Panc1 (cell line): ENCODE measurements at regions not wholly inside any gene's neighbourhood (a gene's known extent, or its start where the extent isn't known, plus 50 kb on each side); places are given as distances from the start of the nearest gene placed in this dataset.
"Not testable (repeated sequence)": the region's sequence is repeated elsewhere in the genome, so short reads cannot be mapped to it uniquely, and the experiment has no call there.

ENCODE experiments used
- ATAC-seq: fragments of 200-7000 bp; cut with Tn5 transposase; 2 replicates; pipeline ENCODE4 v1.9.1; 2020; ENCODE audit warnings: mild to moderate bottlenecking, moderate library complexity
- BruUV-seq: library from RNA; stranded (reverse); fragments of 400-500 nt; replicated peaks from 2 replicates; lab custom pipeline; 2021; lab: Mats Ljungman, UMichigan
- CTCF ChIA-PET: fragments of 300-600 bp; sonication (Branson Sonifier 250); formaldehyde crosslinking; loops from one replicate; lab custom pipeline; 2022; ENCODE audit warnings: antibody characterized with exemption; lab: Charles Lee
- POLR2A ChIA-PET: fragments of 300-600 bp; sonication (Branson Sonifier 250); formaldehyde crosslinking; loops from one replicate; lab custom pipeline; 2022; ENCODE audit warnings: antibody characterized with exemption; lab: Charles Lee
- DNase-seq: peaks from one replicate; pipeline ENCODE4 v3.0.0-alpha.2; 2010; ENCODE audit warnings: low read depth, low spot score
- H3K27ac ChIP-seq: 2 replicates; pipeline ENCODE4 v1.5.1; 2011; ENCODE audit warnings: mild to moderate bottlenecking, low read length, inconsistent platforms
- H3K27me3 ChIP-seq: fragments of 200-500 bp; sonication (Bioruptor generic); 2 replicates; pipeline ENCODE4 v1.6.0; 2014; ENCODE audit warnings: low read length, inconsistent platforms; ENCODE audit not compliant: control insufficient read depth, insufficient read depth
- H3K36me3 ChIP-seq: fragments of 200-500 bp; sonication (Bioruptor generic); 2 replicates; pipeline ENCODE4 v1.5.1; 2014; ENCODE audit warnings: inconsistent platforms, mild to moderate bottlenecking, low read length, moderate library complexity; ENCODE audit not compliant: control insufficient read depth, insufficient read depth
- H3K4me1 ChIP-seq: 2 replicates; pipeline ENCODE4 v1.5.1; 2011; ENCODE audit warnings: inconsistent platforms, mild to moderate bottlenecking, low read length, moderate library complexity; ENCODE audit not compliant: control insufficient read depth, insufficient read depth
- H3K4me3 ChIP-seq, 2 experiments: 2 replicates each; pipeline ENCODE4 v1.5.1; 2011 to 2012; ENCODE audit warnings: low read depth in 2 of 2, low read length in 2 of 2, mild to moderate bottlenecking in 2 of 2, inconsistent platforms in 1 of 2, moderate library complexity in 1 of 2
- H3K9me3 ChIP-seq: fragments of 200-500 bp; sonication (Bioruptor generic); 2 replicates; pipeline ENCODE4 v1.5.1; 2014; ENCODE audit warnings: low read depth, mild to moderate bottlenecking, inconsistent platforms, low read length, moderate library complexity; ENCODE audit not compliant: control insufficient read depth, insufficient read depth
- POLR2AphosphoS5 ChIP-seq: IDR thresholded peaks from 2 replicates; pipeline ENCODE4 v1.6.1; 2012; ENCODE audit warnings: mild to moderate bottlenecking, low read depth, low read length, moderate library complexity
- SIN3A ChIP-seq: IDR thresholded peaks from 2 replicates; pipeline ENCODE4 v1.6.1; 2012; ENCODE audit warnings: low read depth, mild to moderate bottlenecking, low read length, moderate library complexity, borderline replicate concordance; ENCODE audit not compliant: insufficient read depth
- TCF7L2 ChIP-seq: IDR thresholded peaks from 2 replicates; pipeline ENCODE4 v1.6.1; 2011; ENCODE audit warnings: mild to moderate bottlenecking, low read depth, low read length, inconsistent platforms
- in situ Hi-C: cut with HindIII; loops from 2 replicates; pipeline ENCODE4 v1.10.0; 2016; ENCODE audit warnings: low sequenced_read_pairs, low pct_unique_long_range_greater_than_20kb
- intact Hi-C: fragments of 100-400 bp; cut with micrococcal nuclease; formaldehyde crosslinking; loops from one replicate; pipeline ENCODE4 v1.10.0; 2022; ENCODE audit not compliant: unreplicated experiment
- TF ChIP-seq, protein P1 (sequence below), 2 experiments: IDR thresholded peaks; 2 replicates each; pipeline ENCODE4 v1.6.1; 2011 to 2012; ENCODE audit warnings: low read depth in 2 of 2, control low read depth in 1 of 2, low read length in 1 of 2, mild to moderate bottlenecking in 1 of 2, moderate library complexity in 1 of 2; ENCODE audit not compliant: insufficient read depth in 1 of 2
- TF ChIP-seq, protein P2 (sequence below): fragments of 450-650 bp; IDR thresholded peaks from 2 replicates; pipeline ENCODE4 v1.5.1; 2017; ENCODE audit warnings: mild to moderate bottlenecking

DNA sequence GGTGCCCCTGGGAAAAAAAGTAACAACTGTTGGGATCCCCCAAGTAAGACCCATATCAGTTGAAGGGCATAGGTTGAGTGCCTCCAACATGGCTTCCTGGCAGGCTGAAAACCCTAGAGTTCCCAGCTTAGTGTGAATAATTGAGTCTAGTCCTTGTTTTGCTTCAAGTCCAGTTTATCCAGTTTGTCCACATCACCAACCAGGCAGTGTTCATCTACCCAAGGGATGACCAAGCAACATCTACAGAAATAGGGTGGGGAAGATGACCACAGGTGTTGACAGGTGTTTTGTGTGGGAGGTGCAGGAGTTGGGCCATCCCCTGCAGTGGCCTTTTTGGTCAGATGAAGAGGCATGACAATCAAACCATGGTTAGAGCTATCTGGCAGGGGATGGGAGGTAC is 54.3 kb upstream of the ERO1B start:
- no TSS peak for BruUV-seq

DNA sequence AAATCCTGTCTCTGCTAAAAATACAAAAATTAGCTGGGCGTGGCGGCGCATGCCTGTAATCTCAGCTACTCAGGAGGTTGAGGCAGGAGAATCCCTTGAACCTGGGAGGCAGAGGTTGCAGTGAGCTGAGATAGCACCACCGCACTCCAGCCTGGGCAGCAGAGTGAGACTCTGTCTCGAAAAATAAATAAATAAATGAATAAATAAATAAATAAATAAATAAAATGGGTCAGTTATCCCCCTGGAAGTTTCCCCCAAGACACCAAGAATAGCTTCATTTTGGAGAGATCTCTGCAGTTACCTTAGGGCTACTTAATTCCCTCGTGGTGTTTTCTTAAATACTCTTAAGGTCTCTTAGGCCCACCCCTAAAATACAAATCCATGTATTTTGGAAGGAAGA is 53.9 kb upstream of the ERO1B start:
- CTCF ChIA-PET, H3K36me3 ChIP-seq, DNase-seq, BruUV-seq, H3K4me1 ChIP-seq, H3K9me3 ChIP-seq, H3K27ac ChIP-seq, intact Hi-C loops, H3K4me3 ChIP-seq, ATAC-seq, POLR2A ChIA-PET, H3K27me3 ChIP-seq, in situ Hi-C loops: not testable (repeated sequence)

More for the DNA sequence above, 54.3 kb upstream of the ERO1B start:
- CTCF ChIA-PET = no interaction called here
- intact Hi-C loops (no loop called here), in situ Hi-C loops (no loop called here)
- Histone ChIP-seq H3K27me3 (no peaks in the 10 kb centered on the region), H3K4me3 (no peak overlapping the region), H3K4me1 (no peaks in the 10 kb centered on the region), H3K9me3 (no peaks in the 10 kb centered on the region), H3K27ac (no peak overlapping the region), H3K36me3 (no peaks in the 10 kb centered on the region)
- DNase-seq = no peak
- no peak for ATAC-seq
- POLR2A ChIA-PET = no interaction called here
- TF ChIP-seq, protein P1, sequence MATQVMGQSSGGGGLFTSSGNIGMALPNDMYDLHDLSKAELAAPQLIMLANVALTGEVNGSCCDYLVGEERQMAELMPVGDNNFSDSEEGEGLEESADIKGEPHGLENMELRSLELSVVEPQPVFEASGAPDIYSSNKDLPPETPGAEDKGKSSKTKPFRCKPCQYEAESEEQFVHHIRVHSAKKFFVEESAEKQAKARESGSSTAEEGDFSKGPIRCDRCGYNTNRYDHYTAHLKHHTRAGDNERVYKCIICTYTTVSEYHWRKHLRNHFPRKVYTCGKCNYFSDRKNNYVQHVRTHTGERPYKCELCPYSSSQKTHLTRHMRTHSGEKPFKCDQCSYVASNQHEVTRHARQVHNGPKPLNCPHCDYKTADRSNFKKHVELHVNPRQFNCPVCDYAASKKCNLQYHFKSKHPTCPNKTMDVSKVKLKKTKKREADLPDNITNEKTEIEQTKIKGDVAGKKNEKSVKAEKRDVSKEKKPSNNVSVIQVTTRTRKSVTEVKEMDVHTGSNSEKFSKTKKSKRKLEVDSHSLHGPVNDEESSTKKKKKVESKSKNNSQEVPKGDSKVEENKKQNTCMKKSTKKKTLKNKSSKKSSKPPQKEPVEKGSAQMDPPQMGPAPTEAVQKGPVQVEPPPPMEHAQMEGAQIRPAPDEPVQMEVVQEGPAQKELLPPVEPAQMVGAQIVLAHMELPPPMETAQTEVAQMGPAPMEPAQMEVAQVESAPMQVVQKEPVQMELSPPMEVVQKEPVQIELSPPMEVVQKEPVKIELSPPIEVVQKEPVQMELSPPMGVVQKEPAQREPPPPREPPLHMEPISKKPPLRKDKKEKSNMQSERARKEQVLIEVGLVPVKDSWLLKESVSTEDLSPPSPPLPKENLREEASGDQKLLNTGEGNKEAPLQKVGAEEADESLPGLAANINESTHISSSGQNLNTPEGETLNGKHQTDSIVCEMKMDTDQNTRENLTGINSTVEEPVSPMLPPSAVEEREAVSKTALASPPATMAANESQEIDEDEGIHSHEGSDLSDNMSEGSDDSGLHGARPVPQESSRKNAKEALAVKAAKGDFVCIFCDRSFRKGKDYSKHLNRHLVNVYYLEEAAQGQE (IDR thresholded peaks at IDR 0.05; ENCODE audit: insufficient read depth in 1 of 2, low read depth in 2 of 2, low read length in 1 of 2) = no peak
- TF ChIP-seq SIN3A (no peak), TCF7L2 (no peak), POLR2AphosphoS5 (no peak)
- TF ChIP-seq, protein P2, sequence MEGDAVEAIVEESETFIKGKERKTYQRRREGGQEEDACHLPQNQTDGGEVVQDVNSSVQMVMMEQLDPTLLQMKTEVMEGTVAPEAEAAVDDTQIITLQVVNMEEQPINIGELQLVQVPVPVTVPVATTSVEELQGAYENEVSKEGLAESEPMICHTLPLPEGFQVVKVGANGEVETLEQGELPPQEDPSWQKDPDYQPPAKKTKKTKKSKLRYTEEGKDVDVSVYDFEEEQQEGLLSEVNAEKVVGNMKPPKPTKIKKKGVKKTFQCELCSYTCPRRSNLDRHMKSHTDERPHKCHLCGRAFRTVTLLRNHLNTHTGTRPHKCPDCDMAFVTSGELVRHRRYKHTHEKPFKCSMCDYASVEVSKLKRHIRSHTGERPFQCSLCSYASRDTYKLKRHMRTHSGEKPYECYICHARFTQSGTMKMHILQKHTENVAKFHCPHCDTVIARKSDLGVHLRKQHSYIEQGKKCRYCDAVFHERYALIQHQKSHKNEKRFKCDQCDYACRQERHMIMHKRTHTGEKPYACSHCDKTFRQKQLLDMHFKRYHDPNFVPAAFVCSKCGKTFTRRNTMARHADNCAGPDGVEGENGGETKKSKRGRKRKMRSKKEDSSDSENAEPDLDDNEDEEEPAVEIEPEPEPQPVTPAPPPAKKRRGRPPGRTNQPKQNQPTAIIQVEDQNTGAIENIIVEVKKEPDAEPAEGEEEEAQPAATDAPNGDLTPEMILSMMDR = no peak

DNA sequence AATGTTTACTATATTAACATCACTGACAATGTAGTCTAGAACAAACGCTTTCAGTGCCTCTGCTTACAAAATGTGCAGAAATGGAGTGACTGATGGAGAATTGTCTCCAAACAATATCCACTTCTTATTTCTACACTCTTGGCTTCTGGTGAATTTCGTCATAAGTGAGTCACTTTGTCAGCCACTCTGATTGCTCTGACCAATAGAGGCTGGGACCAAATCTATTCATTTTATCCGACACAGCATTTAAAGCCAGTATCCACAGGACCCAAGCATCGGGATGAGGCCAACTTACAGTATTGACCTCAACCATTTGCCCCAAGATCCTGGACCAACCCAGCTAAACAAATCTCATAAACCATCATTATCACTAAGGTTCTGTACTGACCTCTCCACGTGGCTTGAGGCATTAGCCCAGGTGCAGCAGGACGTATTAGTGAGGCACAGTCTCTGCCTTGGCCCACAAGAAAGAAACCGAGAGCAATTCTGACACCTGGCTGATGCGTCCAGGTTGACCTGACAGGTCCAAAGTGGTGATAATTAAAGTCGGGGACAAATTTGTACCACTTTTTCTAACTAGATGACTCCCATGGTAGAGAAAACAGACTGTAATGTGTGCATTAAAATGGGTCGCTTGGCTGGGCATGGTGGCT is 53.3 kb upstream of the ERO1B start:
- Histone ChIP-seq H3K27ac (no peak overlapping the region), H3K4me3 (no peak overlapping the region), H3K27me3 (no peaks in the 10 kb centered on the region), H3K9me3 (no peaks in the 10 kb centered on the region), H3K4me1 (no peaks in the 10 kb centered on the region), H3K36me3 (no peaks in the 10 kb centered on the region)
- DNase-seq (no peak), ATAC-seq (no peak)
- in situ Hi-C loops (no loop called here), intact Hi-C loops (no loop called here)
- CTCF ChIA-PET = no interaction called here
- BruUV-seq = no TSS peak
- TF ChIP-seq, protein P1 (IDR thresholded peaks at IDR 0.05; ENCODE audit: insufficient read depth in 1 of 2, low read depth in 2 of 2, low read length in 1 of 2) = no peak
- TF ChIP-seq POLR2AphosphoS5 = no peak
- TF ChIP-seq TCF7L2 = no peak
- TF ChIP-seq SIN3A = no peak
- TF ChIP-seq, protein P2 = no peak
- POLR2A ChIA-PET = interaction anchor here (0.6 to 0.7 kb wide), 2 partner anchors 46 to 66 kb away, joined by 4 to 10 read pairs; no protein-coding TSS in a partner anchor
